Transverse colon (tissue), 4 donors: ENCODE measurements at regions not wholly inside any gene's neighbourhood (a gene's known extent, or its start where the extent isn't known, plus 50 kb on each side); places are given as distances from the start of the nearest gene placed in this dataset.

Experiments used
- EP300 ChIP-seq: sonication (generic); formaldehyde crosslinking; IDR thresholded peaks from one replicate; pipeline ENCODE4 v1.6.1; 2017; ENCODE audit warnings: antibody characterized with exemption, low read depth
- POLR2A ChIP-seq: fragments of 450-650 bp; IDR thresholded peaks from one replicate; pipeline ENCODE4 v1.6.1; 2016; ENCODE audit warnings: antibody characterized with exemption, mild to moderate bottlenecking, moderate library complexity
- POLR2AphosphoS5 ChIP-seq, 3 donors: sonication (generic); formaldehyde crosslinking; IDR thresholded peaks; one replicate each; pipeline ENCODE4 v1.6.1; 2016; ENCODE audit warnings: antibody characterized with exemption in 3 of 3
- TF ChIP-seq, protein P1 (sequence below), 5 experiments: fragments of 200-600 bp in 3 of 5; fragments of 450-650 bp in 2 of 5; sonication (generic) in 3 of 5; IDR thresholded peaks; 1 replicate in 2 of 5; 2 replicates in 3 of 5; pipeline ENCODE4 v1.5.1; 2016 to 2017; ENCODE audit warnings: antibody characterized with exemption in 5 of 5, inconsistent platforms in 3 of 5, mild to moderate bottlenecking in 2 of 5, moderate library complexity in 1 of 5

DNA sequence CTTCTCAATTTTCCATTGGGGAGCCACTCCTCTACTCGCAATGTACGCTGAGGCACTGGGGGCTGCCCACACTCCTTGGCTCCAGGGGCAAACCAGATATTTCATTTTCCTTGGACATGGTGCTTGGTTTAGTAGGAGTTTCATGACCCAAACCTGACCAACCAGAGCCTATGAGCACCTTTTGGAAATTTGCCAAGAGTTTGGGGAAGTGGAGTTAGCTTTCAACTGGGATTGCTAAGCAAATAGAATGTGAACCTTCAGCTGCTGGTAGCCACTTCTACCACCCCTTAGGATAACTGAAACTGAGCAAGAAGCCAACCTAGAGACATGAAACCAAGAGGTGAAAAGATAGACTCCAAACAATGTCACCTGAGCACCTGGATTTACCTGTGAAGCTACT is 74.9 kb upstream of the COL13A1 start:
- TF ChIP-seq, protein P1, sequence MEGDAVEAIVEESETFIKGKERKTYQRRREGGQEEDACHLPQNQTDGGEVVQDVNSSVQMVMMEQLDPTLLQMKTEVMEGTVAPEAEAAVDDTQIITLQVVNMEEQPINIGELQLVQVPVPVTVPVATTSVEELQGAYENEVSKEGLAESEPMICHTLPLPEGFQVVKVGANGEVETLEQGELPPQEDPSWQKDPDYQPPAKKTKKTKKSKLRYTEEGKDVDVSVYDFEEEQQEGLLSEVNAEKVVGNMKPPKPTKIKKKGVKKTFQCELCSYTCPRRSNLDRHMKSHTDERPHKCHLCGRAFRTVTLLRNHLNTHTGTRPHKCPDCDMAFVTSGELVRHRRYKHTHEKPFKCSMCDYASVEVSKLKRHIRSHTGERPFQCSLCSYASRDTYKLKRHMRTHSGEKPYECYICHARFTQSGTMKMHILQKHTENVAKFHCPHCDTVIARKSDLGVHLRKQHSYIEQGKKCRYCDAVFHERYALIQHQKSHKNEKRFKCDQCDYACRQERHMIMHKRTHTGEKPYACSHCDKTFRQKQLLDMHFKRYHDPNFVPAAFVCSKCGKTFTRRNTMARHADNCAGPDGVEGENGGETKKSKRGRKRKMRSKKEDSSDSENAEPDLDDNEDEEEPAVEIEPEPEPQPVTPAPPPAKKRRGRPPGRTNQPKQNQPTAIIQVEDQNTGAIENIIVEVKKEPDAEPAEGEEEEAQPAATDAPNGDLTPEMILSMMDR (IDR thresholded peaks at IDR 0.05): no peak
- TF ChIP-seq POLR2AphosphoS5 (IDR thresholded peaks at IDR 0.05) (no peak), POLR2A (no peak), EP300 (no peak)
